H9 (cell line): ENCODE measurements at regions not wholly inside any gene's neighbourhood (a gene's known extent, or its start where the extent isn't known, plus 50 kb on each side); places are given as distances from the start of the nearest gene placed in this dataset.

Experiments used
- DNase-seq: peaks from one replicate; pipeline ENCODE4 v3.0.0-alpha.2; 2017
- H2AFZ ChIP-seq: one replicate; pipeline ENCODE4 v1.6.1; 2013; ENCODE audit warnings: mild to moderate bottlenecking, low read length, control low read depth, moderate library complexity
- H2AK5ac ChIP-seq: 2 replicates; pipeline ENCODE4 v1.6.1; 2013; ENCODE audit warnings: low read length, control low read depth, mixed read lengths; ENCODE audit not compliant: insufficient read length
- H2BK120ac ChIP-seq: one replicate; pipeline ENCODE4 v1.6.1; 2013; ENCODE audit warnings: low read depth, mild to moderate bottlenecking, low read length, control low read depth, inconsistent platforms; ENCODE audit not compliant: poor library complexity, severe bottlenecking
- H2BK12ac ChIP-seq: 2 replicates; pipeline ENCODE4 v1.6.1; 2013; ENCODE audit warnings: low read length, control low read depth, mixed read lengths, low read depth; ENCODE audit not compliant: insufficient read length
- H2BK15ac ChIP-seq: 2 replicates; pipeline ENCODE4 v1.6.1; 2013; ENCODE audit warnings: low read depth, low read length, control low read depth
- H2BK20ac ChIP-seq: one replicate; pipeline ENCODE4 v1.6.1; 2013; ENCODE audit warnings: low read depth, mild to moderate bottlenecking, low read length, control low read depth, inconsistent platforms; ENCODE audit not compliant: poor library complexity, severe bottlenecking
- H2BK5ac ChIP-seq: 2 replicates; pipeline ENCODE4 v1.6.1; 2013; ENCODE audit warnings: low read length, control low read depth, mixed read lengths; ENCODE audit not compliant: insufficient read length
- H3K14ac ChIP-seq: 2 replicates; pipeline ENCODE4 v1.6.1; 2013; ENCODE audit warnings: low read length, control low read depth; ENCODE audit not compliant: insufficient read depth
- H3K18ac ChIP-seq: 2 replicates; pipeline ENCODE4 v1.6.1; 2013; ENCODE audit warnings: low read depth, mild to moderate bottlenecking, mixed read lengths, low read length, control low read depth; ENCODE audit not compliant: insufficient read length
- H3K23ac ChIP-seq: 2 replicates; pipeline ENCODE4 v1.6.1; 2013; ENCODE audit warnings: low read length, control low read depth, mixed read lengths, low read depth; ENCODE audit not compliant: insufficient read length
- H3K23me2 ChIP-seq: 2 replicates; pipeline ENCODE4 v1.6.1; 2013; ENCODE audit warnings: low read depth, mild to moderate bottlenecking, mixed read lengths, low read length, control low read depth; ENCODE audit not compliant: insufficient read length, poor library complexity, severe bottlenecking
- H3K27ac ChIP-seq: 2 replicates; pipeline ENCODE4 v1.5.1; 2013; ENCODE audit warnings: low read length, control low read depth, mixed read lengths, low read depth; ENCODE audit not compliant: insufficient read length
- H3K27me3 ChIP-seq: 2 replicates; pipeline ENCODE4 v1.6.1; 2013; ENCODE audit warnings: low read length, control low read depth, inconsistent platforms; ENCODE audit not compliant: insufficient read depth
- H3K4ac ChIP-seq: 2 replicates; pipeline ENCODE4 v1.6.1; 2013; ENCODE audit warnings: low read depth, mild to moderate bottlenecking, control low read depth, inconsistent platforms, low read length, moderate library complexity
- H3K4me1 ChIP-seq: 2 replicates; pipeline ENCODE4 v1.6.1; 2013; ENCODE audit warnings: low read length, control low read depth, inconsistent platforms; ENCODE audit not compliant: insufficient read depth
- H3K4me2 ChIP-seq: 2 replicates; pipeline ENCODE4 v1.6.1; 2013; ENCODE audit warnings: low read length, control low read depth, mixed read lengths; ENCODE audit not compliant: insufficient read length, insufficient read depth
- H3K56ac ChIP-seq: 2 replicates; pipeline ENCODE4 v1.6.1; 2013; ENCODE audit warnings: low read depth, mild to moderate bottlenecking, mixed read lengths, low read length, control low read depth; ENCODE audit not compliant: insufficient read length
- H3K79me1 ChIP-seq: 2 replicates; pipeline ENCODE4 v1.6.1; 2013; ENCODE audit warnings: low read depth, mild to moderate bottlenecking, moderate library complexity, low read length, control low read depth, inconsistent platforms; ENCODE audit not compliant: insufficient read depth, poor library complexity, severe bottlenecking
- H3K79me2 ChIP-seq: 2 replicates; pipeline ENCODE4 v1.6.1; 2013; ENCODE audit warnings: low read length, control low read depth, inconsistent platforms; ENCODE audit not compliant: insufficient read depth
- H3K9ac ChIP-seq: 2 replicates; pipeline ENCODE4 v1.6.1; 2013; ENCODE audit warnings: low read length, control low read depth, mixed read lengths; ENCODE audit not compliant: insufficient read length; ENCODE audit errors: extremely low read depth
- H3K9me3 ChIP-seq: one replicate; pipeline ENCODE4 v1.6.1; 2013; ENCODE audit warnings: low read depth, low read length, inconsistent platforms; ENCODE audit not compliant: control insufficient read depth
- H3T11ph ChIP-seq: one replicate; pipeline ENCODE4 v1.6.1; 2013; ENCODE audit warnings: mild to moderate bottlenecking, low read length, control low read depth, inconsistent platforms
- H4K20me1 ChIP-seq: one replicate; pipeline ENCODE4 v1.6.1; 2013; ENCODE audit not compliant: control insufficient read depth, insufficient read length, insufficient read depth
- H4K5ac ChIP-seq: 2 replicates; pipeline ENCODE4 v1.6.1; 2013; ENCODE audit warnings: low read depth, mild to moderate bottlenecking, mixed read lengths, low read length, control low read depth; ENCODE audit not compliant: insufficient read length
- H4K8ac ChIP-seq: replicated peaks from 2 replicates; pipeline ENCODE4 v1.6.1; 2013; ENCODE audit warnings: low read length, control low read depth, mixed read lengths, low read depth; ENCODE audit not compliant: insufficient read length
- H4K91ac ChIP-seq: 2 replicates; pipeline ENCODE4 v1.6.1; 2013; ENCODE audit warnings: low read depth, mild to moderate bottlenecking, moderate library complexity, mixed read lengths, low read length, control low read depth; ENCODE audit not compliant: insufficient read length
- H3K27ac Mint-ChIP-seq, 3 experiments: 2 replicates in 2 of 3; 3 replicates in 1 of 3; pipeline ENCODE4 v1.8.0; 2020 to 2021; ENCODE audit warnings: mixed read lengths in 3 of 3, mild to moderate bottlenecking in 1 of 3, moderate library complexity in 1 of 3
- H3K27me3 Mint-ChIP-seq: 2 replicates; pipeline ENCODE4 v1.8.0; 2021; ENCODE audit warnings: low read depth, mild to moderate bottlenecking, moderate library complexity, mixed read lengths
- H3K36me3 Mint-ChIP-seq, 3 experiments: 2 replicates in 2 of 3; 3 replicates in 1 of 3; pipeline ENCODE4 v1.8.0; 2020 to 2021; ENCODE audit warnings: low read depth in 3 of 3, mixed read lengths in 3 of 3; ENCODE audit not compliant: insufficient read depth in 1 of 3
- H3K4me1 Mint-ChIP-seq, 2 experiments: 2 replicates each; pipeline ENCODE4 v1.8.0; 2020; ENCODE audit warnings: mixed read lengths in 2 of 2
- H3K4me3 Mint-ChIP-seq, 2 experiments: 2 replicates in 1 of 2; 3 replicates in 1 of 2; pipeline ENCODE4 v1.8.0; 2020 to 2021; ENCODE audit warnings: mild to moderate bottlenecking in 2 of 2, mixed read lengths in 2 of 2, moderate library complexity in 1 of 2
- H3K9me3 Mint-ChIP-seq, 2 experiments: 2 replicates in 1 of 2; 3 replicates in 1 of 2; pipeline ENCODE4 v1.8.0; 2020; ENCODE audit warnings: mild to moderate bottlenecking in 2 of 2, mixed read lengths in 2 of 2, moderate library complexity in 1 of 2
- WGBS: extraction: QIAGEN DNeasy Blood & Tissue Kit; methylation state at CpG from one replicate; pipeline ENCODE4 v1.1.7; 2013; ENCODE audit warnings: missing lambda C conversion rate, low lambda C conversion rate, mixed read lengths; ENCODE audit not compliant: insufficient read length; ENCODE audit errors: extremely low coverage; 5-methylcytosine and 5-hydroxymethylcytosine counted together
- TF ChIP-seq, protein P1 (sequence below): fragments of 200-600 bp; sonication (generic); conservative IDR thresholded peaks from 3 replicates; pipeline ENCODE4 v1.8.0; 2021; ENCODE audit warnings: antibody characterized with exemption, mild to moderate bottlenecking

DNA sequence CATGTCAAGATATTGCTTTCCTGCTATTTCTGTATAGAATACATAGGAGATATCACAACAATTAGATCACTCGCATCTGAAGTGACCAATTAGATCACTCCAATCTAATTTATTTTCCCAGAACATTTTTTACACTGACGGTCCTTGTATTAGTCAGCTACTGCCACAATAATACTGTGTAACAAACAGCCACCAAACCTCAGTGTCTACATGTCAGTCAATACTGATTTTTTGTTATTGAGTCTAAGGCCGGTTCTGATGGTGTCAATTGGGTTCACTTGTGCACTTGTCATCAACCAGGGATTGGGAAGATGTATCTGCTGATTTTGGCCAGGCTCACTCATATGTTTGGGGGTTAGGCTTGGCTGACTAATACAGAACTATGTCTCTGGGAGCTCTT, 275.9 kb upstream of the NFE2L3 start:
- H3K36me3 Mint-ChIP-seq = no peaks in the 10 kb centered on the region
- H2BK120ac ChIP-seq = no peak overlapping the region
- no peak overlapping the region for H4K91ac ChIP-seq
- H4K8ac ChIP-seq = no peak overlapping the region
- no peak overlapping the region for H2BK20ac ChIP-seq
- H3K4me1 ChIP-seq = no peaks in the 10 kb centered on the region
- 0 out of 5 replicates have a peak, but pooled peaks cover 0 to 3% of the 10 kb centered on the region in 2 experiments for H3K9me3 Mint-ChIP-seq
- H3K27me3 Mint-ChIP-seq = peaks cover 53% of the 10 kb centered on the region
- WGBS = no CpG with 5 or more reads among the region's 3 CpGs
- H2BK12ac ChIP-seq = no peak overlapping the region
- no peak overlapping the region for H2BK15ac ChIP-seq
- H3K4me2 ChIP-seq = no peak overlapping the region
- no peaks in the 10 kb centered on the region for H3K23me2 ChIP-seq
- H4K5ac ChIP-seq = no peak overlapping the region
- no peaks in the 10 kb centered on the region for H3K27me3 ChIP-seq
- no peak overlapping the region for H3K18ac ChIP-seq
- no peak overlapping the region for H3K27ac ChIP-seq
- no peak overlapping the region for H3K4me3 Mint-ChIP-seq
- no peaks in the 10 kb centered on the region for H4K20me1 ChIP-seq
- no peak overlapping the region for H3K23ac ChIP-seq
- H3K79me2 ChIP-seq = no peaks in the 10 kb centered on the region; the same call in 1 of the 2 replicates
- DNase-seq = no peak
- H3K27ac Mint-ChIP-seq = no peak overlapping the region
- no peak overlapping the region for H2AFZ ChIP-seq
- no peak overlapping the region for H3K14ac ChIP-seq
- no peak overlapping the region for H3K56ac ChIP-seq
- H2AK5ac ChIP-seq = no peak overlapping the region
- H3T11ph ChIP-seq = no peak overlapping the region
- H3K79me1 ChIP-seq = no peaks in the 10 kb centered on the region
- no peak overlapping the region for H2BK5ac ChIP-seq
- no peak overlapping the region for H3K9ac ChIP-seq
- H3K4me1 Mint-ChIP-seq = peaks cover 2 to 14% of the 10 kb centered on the region in 2 experiments; a peak in 3 of 4 replicates
- no peak overlapping the region for H3K4ac ChIP-seq
- TF ChIP-seq, protein P1, sequence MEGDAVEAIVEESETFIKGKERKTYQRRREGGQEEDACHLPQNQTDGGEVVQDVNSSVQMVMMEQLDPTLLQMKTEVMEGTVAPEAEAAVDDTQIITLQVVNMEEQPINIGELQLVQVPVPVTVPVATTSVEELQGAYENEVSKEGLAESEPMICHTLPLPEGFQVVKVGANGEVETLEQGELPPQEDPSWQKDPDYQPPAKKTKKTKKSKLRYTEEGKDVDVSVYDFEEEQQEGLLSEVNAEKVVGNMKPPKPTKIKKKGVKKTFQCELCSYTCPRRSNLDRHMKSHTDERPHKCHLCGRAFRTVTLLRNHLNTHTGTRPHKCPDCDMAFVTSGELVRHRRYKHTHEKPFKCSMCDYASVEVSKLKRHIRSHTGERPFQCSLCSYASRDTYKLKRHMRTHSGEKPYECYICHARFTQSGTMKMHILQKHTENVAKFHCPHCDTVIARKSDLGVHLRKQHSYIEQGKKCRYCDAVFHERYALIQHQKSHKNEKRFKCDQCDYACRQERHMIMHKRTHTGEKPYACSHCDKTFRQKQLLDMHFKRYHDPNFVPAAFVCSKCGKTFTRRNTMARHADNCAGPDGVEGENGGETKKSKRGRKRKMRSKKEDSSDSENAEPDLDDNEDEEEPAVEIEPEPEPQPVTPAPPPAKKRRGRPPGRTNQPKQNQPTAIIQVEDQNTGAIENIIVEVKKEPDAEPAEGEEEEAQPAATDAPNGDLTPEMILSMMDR = no peak
- H3K9me3 ChIP-seq = no peaks in the 10 kb centered on the region
